ENCODE measurements at regions not wholly inside any gene's neighbourhood (a gene's known extent, or its start where the extent isn't known, plus 50 kb on each side); places are given as distances from the start of the nearest gene placed in this dataset.

DNA sequence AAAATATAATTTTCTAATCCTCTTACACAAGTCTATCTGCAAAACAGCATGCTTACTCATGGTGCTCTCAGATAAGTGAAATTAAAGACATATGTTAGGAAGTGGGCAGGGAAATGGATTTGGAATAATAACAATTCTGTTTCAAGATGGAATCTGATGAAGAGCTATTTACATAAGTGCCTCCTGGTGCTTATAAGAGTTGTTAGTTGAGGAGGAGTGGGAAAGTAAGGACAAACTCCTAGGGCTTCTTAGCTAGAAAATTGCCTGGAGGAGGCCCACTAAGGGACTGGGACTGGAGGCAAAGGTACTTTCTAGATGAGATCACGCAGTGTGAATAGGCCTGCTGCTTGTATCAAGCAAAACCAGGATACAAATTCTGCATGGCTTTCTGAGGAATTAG is 939.8 kb downstream of the GLUD2 start:
- DNase-seq (ENCODE audit: low read depth in 2 of 3, low spot score in 2 of 3), result no peak

DNA sequence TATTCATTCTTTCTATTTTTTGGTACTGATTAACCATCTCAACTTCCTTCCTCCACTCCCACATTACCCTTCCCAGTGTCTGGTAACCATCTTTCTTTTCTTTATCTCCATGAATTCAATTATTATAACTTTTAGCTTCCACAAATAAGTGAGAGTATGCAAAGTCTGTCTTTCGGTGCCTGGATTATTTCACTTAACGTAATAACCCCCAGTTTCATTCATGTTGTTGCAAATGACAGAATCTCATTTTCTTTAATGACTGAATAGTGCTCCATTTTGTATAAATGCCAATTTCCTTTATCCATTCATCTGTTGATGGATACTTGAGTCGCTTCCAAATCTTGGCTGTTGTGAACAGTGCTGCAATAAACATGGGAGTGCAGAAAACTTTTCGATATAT is 940.4 kb downstream of the GLUD2 start:
- DNase-seq (ENCODE audit: low read depth in 2 of 3, low spot score in 2 of 3), result no peak

DNA sequence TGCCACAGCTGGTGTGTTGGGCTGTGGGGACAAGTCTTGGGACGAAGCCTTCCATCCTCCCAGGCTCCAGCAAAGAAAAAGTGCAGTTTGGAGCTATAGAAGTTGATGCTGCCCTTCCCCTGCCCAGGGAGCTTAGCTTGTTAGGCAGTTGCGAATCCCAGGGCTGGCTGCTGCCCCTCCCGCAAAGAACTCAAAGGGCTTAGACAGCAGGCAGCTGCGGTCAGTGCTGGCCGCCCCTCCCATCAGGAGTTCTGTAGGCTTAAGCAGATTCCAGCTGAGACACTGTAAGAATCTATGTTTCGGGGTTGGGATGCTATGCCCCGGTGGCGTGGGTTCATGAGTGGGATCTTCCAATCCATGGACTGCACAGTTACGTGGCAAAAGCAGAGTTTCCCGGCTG is 956.7 kb downstream of the GLUD2 start:
- DNase-seq (ENCODE audit: low read depth in 2 of 3, low spot score in 2 of 3), result no peak

DNA sequence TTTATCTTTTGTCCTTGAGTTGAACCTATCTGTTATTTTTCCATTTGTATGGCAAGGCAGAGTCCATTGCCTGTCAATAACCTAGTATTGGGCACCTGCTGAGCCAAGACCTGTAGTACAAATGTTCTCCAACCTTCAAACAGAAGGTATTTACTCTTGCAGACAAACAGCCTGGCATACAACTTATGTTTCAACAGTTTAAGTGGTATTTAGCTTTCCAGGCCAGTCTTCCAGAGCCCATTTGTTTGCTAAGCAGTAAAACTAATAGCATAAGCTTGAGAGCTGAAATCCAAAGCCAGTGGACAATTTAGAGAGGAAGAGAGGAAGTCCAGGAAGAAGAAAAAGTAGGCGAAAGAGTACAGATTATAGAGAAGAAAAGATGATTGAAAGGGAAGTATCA is 979.3 kb downstream of the GLUD2 start:
- DNase-seq (ENCODE audit: low read depth in 2 of 3, low spot score in 2 of 3), result no peak

DNA sequence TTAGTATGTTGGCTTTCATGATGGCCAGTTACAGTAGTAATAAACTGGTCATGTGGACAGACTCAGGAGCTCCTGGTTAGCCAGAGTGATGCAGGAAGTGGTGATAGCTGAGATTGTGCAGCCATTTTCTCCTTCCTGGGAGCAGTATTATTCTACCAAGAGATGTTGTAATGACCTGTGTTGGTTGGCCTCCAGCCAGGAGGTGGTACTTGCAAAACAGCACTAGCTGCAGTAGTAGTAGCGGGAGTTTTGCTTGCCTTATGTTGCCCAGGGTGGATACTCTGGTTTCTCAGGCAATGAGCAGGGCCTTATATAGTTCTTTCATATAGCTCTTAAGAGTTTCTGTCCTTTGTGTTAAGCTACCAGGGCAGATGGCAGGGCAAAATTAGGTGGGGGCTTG is 998.8 kb downstream of the GLUD2 start:
- DNase-seq (ENCODE audit: low read depth in 2 of 3, low spot score in 2 of 3), result no peak

DNA sequence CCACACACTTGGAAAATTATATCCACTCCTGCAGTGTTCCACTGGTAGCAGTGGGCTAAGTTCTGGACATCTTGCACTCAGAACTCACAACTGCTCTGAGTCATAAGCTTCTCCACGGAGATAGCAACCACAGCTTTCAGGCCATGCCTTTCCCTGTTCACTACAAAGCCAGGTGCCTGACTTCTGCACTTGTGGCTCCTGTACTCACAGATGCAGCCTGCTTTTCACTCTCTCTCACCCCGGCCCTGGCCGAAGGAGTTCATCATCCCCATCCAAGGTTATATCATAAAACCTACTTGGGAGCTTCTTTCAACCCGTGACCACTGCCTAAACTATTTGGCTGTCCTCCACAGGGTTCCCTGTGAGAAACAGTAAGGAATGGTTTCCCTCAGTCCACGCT is 999.4 kb downstream of the GLUD2 start:
- no peak for DNase-seq (ENCODE audit: low read depth in 2 of 3, low spot score in 2 of 3)

DNA sequence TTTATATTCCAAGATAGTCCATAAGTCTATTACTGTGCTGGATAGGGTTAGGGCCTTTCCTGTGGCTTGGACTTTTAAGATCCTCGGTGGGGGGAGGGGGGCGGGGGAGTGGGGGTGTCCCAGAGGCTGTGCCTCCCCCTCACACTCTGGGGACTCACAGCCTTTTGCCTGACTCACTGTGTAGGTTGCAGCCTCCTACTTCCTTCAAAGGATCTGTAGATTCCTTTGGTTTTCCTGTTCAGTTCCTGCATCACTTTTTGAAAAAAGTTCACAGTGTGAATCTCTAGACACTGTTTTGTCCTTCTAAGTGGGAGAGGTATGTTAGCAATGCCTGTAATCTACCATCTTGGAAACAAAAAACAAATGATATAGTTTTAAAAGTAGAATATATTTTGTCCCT is 999.9 kb downstream of the GLUD2 start:
- no peak for DNase-seq (ENCODE audit: low read depth in 2 of 3, low spot score in 2 of 3)

DNA sequence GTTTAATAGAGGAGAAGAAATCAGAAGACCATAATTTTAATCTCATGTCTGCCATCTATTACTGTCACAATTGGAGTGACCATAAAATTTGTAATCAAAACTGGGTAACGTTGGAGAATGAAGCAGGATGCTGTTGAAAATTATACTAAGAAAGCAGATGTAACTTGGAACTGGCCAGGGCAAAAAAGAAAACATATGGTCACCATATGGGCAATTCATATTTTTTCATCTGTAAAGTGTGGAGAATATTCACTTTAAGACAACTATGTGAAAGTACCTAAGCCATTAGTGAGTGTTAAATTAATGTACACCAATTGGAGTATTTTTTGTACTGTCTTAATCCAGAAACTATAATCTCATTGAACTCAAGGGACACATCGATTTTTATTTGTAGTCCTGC is 1008.0 kb downstream of the GLUD2 start:
- DNase-seq (ENCODE audit: low read depth in 2 of 3, low spot score in 2 of 3), result no peak

DNA sequence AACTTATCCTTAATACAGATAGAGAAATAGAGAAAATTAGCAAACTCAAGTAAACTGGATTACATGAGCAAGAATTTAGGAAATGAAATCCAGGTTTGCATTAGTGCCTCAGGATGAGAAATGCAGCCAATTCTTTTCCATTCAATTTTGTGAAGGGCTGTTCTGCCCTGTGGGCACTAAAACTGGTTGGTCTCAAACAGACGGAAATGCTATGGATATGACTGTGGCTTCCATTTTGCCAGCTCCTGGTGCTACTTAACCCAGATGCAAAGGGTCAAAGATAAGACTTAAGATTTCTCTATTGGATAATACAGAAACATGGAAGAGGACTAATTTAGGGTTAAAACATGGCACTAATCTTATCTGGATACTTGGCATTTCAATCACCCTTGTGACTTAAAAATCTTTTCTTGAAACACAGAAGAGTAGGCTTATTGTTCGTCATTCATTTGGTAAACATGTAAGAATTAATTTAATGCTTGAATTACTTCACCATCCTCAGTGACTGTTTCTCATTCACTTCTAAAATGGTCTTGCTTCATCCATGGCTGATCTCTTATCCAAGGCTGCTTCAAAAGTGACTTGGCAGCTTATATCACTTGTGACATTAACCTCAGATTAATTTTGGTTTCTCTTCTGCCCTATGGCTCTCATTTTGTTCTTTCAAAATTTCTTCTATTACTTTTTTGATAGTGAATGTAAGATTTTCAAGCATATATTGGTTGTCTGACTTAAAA is 1008.7 kb downstream of the GLUD2 start:
- no peak for DNase-seq (ENCODE audit: low read depth in 2 of 3, low spot score in 2 of 3)

DNA sequence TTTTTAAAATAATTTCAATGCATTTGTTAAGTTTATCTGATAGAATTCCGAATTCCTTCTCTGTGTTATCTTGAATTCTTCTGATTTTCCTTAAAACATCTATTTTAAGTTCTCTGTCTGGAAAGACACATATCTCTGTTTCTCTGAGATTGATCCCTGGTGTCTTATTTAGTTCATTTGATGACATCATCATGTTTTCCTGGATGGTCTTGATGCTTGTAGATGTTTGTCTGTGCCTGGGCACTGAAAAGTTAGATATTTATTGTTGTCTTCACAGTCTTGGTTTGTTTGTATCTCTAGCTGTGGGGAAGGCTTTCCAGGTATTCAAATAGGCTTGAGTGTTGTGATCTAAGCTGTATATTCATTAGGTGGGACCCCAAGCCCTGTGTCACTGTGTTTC is 1028.8 kb downstream of the GLUD2 start:
- DNase-seq (ENCODE audit: low read depth in 2 of 3, low spot score in 2 of 3), result no peak

DNA sequence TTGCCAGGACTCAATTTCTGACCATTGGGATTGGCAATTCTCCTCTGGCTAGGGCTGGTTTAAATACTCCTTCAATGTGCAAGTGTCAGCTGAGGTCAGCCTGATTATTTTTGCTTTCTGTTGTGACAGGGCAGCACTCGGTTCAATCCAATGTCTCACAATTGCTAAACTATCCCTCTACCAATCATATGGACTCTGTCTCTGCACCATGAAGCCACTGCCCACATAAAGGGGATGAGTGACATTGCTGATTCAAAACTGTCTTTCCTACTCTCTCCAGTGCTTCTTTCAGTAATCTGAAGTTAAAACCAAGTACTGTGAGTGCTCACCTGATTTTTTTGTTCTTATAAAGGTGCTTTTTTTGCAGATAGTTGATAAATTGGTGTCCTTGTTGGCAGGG is 1030.7 kb downstream of the GLUD2 start:
- no peak for DNase-seq (ENCODE audit: low read depth in 2 of 3, low spot score in 2 of 3)

DNA sequence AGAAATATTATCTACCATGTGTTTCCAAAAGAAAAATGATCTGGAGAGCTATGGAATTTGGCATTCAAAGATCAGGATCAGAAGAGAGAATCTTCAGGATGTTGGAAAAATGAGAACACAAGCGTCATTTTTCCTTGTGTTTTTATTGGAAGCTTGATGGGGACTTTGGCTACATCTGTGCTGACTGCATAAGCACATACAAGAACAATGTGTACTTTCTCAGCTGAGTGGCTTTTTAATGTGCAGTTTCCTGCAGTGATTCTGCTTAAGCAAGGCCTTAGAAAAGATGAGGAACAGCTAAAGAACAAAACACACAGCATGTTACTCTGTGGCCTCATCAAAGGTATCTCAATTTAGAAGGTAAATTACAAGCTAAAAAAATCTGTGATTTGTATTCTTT is 1039.9 kb downstream of the GLUD2 start:
- no peak for DNase-seq (ENCODE audit: low read depth in 2 of 3, low spot score in 2 of 3)

DNA sequence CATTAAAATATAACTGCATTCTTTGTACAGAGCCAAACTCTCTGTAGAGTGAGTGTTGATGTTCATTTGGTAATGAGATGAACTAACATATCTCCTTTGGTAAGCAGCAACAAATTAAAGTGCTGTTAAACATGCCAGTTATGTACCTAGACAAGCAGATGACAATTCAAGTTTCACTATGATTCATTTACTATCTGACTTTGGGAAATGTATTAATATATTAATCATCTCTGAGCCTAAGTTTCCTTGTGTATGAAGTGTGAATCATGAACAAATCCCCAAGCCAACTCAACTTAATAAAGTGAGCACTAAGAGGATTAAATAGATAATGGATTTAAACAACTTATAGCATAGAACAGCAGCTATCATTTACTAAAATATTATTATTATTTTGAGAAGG is 1044.2 kb downstream of the GLUD2 start:
- no peak for DNase-seq (ENCODE audit: low read depth in 2 of 3, low spot score in 2 of 3)

DNA sequence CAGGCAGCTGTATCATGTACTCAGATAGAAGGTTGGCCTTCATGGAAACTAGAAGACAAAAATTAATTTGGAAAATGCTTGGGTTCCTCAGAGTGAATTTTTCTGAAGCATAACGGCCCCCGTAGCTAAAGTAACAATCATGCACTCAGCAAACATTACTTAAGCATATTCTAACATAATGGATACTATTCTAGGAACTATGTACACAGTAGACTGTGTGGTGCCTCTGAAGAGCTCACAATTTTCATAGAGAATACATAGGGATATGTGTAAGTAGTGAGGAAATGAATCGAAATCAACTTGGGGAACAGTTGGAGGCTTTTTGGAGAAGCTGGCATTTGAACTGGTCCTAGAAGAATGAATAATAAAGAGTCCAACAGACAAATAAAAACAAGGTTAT is 1045.0 kb downstream of the GLUD2 start:
- DNase-seq (ENCODE audit: low read depth in 2 of 3, low spot score in 2 of 3), result no peak

DNA sequence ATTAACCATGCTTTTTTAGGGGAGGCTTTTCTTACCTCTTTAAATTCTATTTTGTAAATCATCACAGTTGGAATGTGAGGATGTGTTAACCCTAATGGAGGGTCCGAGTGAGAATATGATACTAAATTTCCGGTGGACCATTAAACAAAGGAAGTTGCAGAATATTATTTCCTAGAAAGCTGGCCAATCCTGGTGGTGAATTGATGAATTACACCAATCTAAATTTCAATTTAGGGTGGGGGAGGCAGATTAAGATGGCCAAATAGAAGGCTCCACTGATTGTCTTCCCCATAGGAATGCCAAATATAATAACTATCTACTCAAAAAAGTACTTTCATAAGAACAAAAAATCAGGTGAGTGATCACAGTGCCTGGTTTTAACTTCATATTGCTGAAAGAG is 1045.6 kb downstream of the GLUD2 start:
- no peak for DNase-seq (ENCODE audit: low read depth in 2 of 3, low spot score in 2 of 3)

DNA sequence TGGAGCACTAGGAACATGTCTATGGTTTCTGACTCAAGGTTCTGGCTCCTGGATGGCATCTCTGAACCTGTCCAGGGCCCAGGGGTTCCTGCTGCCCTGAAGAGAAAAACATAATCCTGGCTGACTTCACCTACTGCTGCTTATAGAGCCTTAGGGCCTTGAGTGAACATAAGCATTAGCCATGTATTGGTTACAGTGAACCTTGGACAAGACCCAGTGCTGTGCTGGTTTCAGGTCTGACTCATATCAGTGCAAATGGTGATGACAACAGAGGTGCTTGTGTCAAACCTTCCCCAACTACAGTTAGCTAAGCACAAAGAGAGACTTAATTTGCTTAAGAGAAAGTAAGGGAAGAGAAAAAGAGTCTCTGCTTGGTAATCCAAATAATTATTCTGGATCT is 1047.2 kb downstream of the GLUD2 start:
- DNase-seq (ENCODE audit: low read depth in 2 of 3, low spot score in 2 of 3), result no peak

DNA sequence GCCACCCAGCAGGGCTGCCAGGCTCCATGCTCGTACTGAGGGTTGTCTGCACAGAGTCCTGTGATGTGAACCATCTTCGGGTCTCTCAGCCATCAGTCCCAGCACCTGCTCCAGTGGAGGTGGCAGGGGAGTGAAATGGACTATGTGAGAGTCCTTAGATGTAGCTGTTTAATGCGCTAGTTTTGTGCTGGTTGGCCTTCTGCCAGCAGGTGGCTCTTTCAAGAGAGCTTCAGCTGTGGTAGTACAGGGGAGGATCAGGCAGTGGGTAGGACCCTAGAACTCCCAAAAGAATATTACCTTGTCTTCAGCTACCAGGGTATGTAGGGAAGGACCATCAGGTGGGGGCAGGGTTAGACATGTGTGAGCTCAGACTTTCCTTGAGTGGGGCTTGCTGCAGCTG is 1066.0 kb downstream of the GLUD2 start:
- DNase-seq (ENCODE audit: low read depth in 2 of 3, low spot score in 2 of 3), result no peak

DNA sequence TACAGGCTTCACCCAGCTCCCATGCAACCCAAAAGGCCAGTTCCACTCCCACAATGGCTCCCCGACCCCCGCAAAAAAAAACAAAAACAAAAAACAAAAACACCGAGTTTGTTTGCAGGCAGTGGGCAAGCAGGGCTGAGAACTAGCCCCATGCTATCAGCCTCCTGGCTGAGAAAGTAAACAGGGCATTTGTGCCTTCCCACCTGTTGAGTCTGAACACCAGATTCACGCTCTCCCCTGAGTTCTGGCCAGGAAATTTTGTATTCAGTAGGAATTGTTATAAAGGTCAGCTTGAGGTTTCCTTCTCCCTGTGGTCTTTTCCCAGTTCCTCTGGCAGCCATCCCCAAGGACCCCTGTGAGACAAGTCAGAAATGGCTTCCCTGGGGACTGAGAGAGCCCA is 1066.5 kb downstream of the GLUD2 start:
- DNase-seq (ENCODE audit: low read depth in 2 of 3, low spot score in 2 of 3), result no peak

DNA sequence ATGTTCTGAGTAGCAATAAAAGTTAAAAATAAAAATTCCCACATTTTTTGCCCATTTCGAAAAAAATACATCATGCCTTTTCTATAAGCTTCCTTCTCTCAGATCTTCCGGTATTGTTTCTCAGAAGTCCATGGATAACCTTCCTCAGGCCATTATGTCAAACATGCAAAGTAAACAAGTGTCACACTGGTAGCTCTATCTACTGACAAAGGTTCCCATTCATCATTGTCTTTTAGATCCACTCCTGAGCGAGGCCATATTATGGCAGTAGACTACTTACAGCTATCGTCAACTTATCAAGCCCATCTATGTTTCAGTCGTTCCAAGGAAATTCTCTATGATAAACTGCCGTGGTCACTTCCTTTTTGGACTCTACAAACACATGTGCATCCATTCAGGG is 1068.2 kb downstream of the GLUD2 start:
- DNase-seq (ENCODE audit: low read depth in 2 of 3, low spot score in 2 of 3), result no peak

DNA sequence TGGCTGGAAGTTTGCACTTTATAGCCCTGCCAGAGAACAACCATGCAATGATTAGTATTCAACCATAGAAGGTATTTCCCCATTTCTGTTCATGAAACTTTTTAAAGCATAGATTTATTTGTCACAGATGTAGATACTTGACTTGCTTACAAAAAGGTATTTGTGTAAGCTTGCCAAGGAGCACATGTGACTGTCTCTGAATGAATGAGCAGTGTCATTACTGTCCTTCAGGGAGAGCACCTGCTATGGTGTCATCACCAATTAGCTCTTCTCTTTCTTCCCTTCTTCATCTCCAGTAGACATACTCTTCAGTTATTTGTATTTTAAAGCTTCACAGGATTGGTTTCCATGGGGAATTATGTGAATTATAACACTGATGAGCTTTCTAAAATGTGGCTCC is 1064.7 kb upstream of the GRIA3 start:
- DNase-seq (ENCODE audit: low read depth in 2 of 3, low spot score in 2 of 3), result no peak

DNA sequence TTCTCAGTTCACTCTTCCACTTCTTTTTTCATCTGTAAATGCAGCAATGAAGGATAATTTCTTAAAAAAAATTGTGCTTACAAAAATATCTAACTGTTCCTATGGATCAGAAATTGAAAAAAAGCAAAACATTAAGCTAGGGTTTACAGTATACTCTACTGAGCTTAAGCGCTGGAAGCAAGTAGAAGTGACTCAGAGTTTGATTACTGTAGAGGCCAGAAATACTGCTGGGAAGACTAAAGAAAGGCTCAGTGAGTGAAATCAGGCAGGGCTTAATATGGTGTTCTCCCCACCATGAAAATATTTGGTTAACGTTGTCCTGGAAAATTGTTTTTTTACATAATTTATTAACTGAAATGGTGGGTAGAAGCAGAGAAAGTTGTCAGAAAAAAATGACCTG is 1061.8 kb upstream of the GRIA3 start:
- DNase-seq (ENCODE audit: low read depth in 2 of 3, low spot score in 2 of 3), result no peak

DNA sequence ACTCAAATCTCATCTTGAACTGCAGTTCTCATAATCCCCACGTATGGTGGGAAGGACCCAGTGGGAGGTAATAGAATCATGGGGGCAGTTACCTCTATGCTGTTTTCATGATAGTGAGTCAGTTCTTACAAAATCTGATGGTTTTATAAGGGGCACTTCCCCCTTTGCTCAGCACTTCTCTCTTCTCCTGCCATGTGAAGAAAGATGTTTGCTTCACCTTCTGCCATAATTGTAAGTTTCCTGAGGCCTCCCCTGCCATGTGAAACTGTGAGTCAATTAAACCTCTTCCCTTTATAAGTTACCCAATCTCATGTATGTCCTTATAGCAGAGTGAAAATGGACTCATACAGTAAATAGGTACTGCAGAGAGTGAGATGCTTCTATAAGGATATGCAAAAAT is 1050.6 kb upstream of the GRIA3 start:
- DNase-seq (ENCODE audit: low read depth in 2 of 3, low spot score in 2 of 3), result no peak

DNA sequence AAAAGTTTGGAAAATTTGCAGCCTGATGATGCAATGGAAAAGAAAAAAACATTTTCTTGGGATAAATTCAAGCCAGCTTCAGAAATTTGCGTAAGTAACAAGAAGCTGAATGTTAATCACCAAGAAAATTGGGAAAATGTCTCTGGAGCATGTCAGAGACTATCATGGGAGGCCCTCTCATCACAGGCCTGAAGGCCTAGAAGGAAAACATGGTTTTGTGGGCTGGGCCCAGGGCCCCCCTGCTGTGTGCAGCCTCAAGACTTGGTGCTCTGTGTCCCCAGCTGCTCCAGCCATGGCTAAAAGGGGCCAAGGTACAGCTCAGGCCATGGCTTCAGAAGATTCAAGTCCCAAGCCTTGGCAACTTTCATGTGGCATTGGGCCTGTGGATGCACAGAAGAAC is 1049.8 kb upstream of the GRIA3 start:
- DNase-seq (ENCODE audit: low read depth in 2 of 3, low spot score in 2 of 3), result no peak

DNA sequence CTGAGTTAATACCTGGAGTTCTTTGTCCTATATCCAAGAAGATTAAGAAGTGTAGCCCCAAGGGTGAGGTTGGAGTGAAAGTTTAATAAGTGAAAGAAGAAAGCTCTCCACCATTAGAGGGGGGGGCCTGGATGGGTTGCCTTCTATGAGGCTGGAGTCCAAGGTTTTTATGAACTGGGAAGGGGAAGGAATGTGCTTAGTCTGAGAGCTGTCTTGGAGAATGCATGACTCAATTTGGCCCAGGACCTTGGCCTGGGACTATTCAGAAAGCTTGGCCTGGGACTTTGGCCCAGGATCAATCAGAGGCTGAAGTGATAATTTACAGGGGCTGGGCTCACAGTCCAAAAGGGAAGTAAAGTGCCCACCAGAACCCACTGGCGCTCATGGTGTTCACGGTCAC is 1049.0 kb upstream of the GRIA3 start:
- DNase-seq (ENCODE audit: low read depth in 2 of 3, low spot score in 2 of 3), result no peak

All from activated CD8-positive, alpha-beta memory T cell treated with anti-CD3 and anti-CD28 coated beads for 48 hours (primary cell).